ENCODE measurements at regions not wholly inside any gene's neighbourhood (a gene's known extent, or its start where the extent isn't known, plus 50 kb on each side); places are given as distances from the start of the nearest gene placed in this dataset.
A peak's percentile ranks its signal among the peaks of the same experiment; 100 is the strongest.
"Not testable (repeated sequence)": the region's sequence is repeated elsewhere in the genome, so short reads cannot be mapped to it uniquely, and the experiment has no call there.

DNA sequence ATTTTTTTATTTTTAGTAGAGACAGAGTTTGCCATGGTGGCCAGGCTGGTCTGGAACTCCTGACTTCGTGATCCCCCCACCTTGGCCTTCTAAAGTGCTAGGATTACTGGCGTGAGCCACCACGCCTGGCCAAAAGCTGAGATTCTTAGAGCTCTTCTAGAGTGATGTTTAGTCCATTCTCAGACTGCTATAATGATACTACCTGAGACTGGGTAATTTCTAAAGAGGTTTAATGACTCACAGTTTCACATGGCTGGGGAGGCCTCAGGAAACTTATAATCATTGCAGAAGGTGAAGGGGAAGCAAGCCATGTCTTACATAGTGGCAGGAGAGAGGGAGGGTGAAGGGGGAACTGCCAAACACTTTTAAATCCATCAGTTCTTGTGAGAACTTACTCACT lies 1804.9 kb upstream of the LRRTM1 start:
- H3K4me1 ChIP-seq (ENCODE audit: insufficient read depth, low read length), result no peaks in the 10 kb centered on the region
- H3K9ac ChIP-seq (ENCODE audit: low read depth, low read length), result no peak overlapping the region
- no peaks in the 10 kb centered on the region for H3K36me3 ChIP-seq (ENCODE audit: insufficient read depth, low read length)
- no peaks in the 10 kb centered on the region; the same call in 1 of the 2 replicates for H3K9me3 ChIP-seq (ENCODE audit: control insufficient read depth, insufficient read depth, low read length)

DNA sequence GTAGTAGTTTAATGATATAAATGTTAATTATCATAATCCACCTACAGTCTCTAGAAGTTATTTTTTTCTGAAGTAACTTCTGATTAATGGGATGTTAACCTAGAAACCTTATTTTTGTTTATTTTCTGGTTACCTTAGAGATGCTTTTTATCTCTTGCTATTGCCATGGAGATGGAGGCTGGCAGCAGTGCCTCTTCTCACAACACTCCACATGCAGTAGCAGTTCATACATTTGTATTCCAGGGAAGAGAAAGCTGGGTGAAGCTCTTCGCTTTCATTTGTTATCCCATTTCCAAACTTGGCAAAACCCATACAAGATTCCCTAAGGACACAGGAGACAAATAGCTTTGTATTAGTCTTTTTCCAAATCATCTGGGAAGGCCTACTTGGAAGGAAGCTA lies 1794.1 kb upstream of the LRRTM1 start:
- no peak overlapping the region for H3K9ac ChIP-seq (ENCODE audit: low read depth, low read length)
- H3K9me3 ChIP-seq (ENCODE audit: control insufficient read depth, insufficient read depth, low read length), result no peaks in the 10 kb centered on the region
- H3K4me1 ChIP-seq (ENCODE audit: insufficient read depth, low read length), result no peaks in the 10 kb centered on the region
- no peaks in the 10 kb centered on the region for H3K36me3 ChIP-seq (ENCODE audit: insufficient read depth, low read length)

DNA sequence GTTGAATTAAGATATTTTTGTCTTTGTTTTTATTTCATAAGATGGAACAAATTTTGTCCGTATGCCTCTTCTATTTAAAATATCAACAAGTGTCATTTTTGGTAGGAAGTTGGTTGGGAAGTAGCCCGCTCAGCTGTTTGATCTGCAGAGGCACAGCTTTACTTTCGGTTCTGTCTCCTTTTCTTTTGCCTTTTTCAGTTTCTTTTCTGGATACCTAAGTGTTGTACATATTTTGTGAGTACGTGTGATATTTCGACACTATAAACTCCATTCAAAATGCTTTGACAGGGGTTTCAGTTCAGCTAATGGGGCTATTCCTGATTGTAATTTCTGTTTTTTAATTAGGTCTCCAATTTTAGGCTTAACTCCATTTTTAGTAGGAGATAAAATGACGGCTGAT lies 1785.0 kb upstream of the LRRTM1 start:
- H3K36me3 ChIP-seq (ENCODE audit: insufficient read depth, low read length), result no peaks in the 10 kb centered on the region
- no peaks in the 10 kb centered on the region for H3K4me1 ChIP-seq (ENCODE audit: insufficient read depth, low read length)
- H3K9ac ChIP-seq (ENCODE audit: low read depth, low read length), result no peak overlapping the region
- H3K9me3 ChIP-seq (ENCODE audit: control insufficient read depth, insufficient read depth, low read length), result 0 out of 2 replicates have a peak, but pooled peaks cover 4% of the 10 kb centered on the region

DNA sequence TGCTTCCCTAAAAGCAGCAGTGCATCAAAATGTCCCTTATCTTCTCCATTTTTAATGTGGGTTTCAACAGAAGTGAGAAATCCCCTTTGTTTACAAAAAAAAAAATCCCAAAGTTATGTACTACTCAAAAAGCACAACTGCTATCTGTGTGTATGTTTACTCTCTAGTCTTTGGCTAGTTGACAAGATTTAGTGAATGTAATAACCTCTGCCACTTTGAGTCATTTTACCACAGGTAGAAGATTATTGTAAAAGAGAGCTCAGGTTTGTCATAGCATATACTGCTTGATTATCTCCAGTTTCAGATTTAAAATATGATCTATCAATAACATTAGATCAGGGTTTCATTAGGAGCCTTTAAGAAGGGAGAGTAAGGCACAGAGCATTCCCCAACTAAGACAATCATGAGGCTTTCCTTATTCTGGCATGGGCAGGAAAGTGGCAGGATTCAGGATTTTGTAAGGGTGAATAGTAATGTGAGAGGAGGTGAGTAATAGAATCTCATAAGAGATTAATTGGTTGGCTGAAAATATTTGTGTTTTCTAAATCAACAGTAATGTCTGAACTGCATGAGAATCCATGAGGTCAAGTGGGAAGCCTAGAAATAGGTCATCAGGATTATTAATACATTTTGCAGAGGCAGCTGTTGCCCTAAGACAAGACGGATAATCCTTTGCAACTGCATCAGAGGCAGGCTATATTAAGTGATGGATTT lies 1780.3 kb upstream of the LRRTM1 start:
- Histone ChIP-seq H3K9me3 (ENCODE audit: control insufficient read depth, insufficient read depth, low read length) (0 out of 2 replicates have a peak, but pooled peaks cover 4% of the 10 kb centered on the region), H3K36me3 (ENCODE audit: insufficient read depth, low read length) (no peaks in the 10 kb centered on the region), H3K4me1 (ENCODE audit: insufficient read depth, low read length) (no peaks in the 10 kb centered on the region), H3K9ac (ENCODE audit: low read depth, low read length) (no peak overlapping the region)

- no peaks in the 10 kb centered on the region for H3K4me1 ChIP-seq (ENCODE audit: insufficient read depth, low read length)
- H3K9me3 ChIP-seq (ENCODE audit: control insufficient read depth, insufficient read depth, low read length), result 0 out of 2 replicates have a peak, but pooled peaks cover 2% of the 10 kb centered on the region
- H3K9ac ChIP-seq (ENCODE audit: low read depth, low read length), result no peak overlapping the region
- H3K36me3 ChIP-seq (ENCODE audit: insufficient read depth, low read length), result no peaks in the 10 kb centered on the region
Observed at GRCh38 chr2:82075875-82076274, 1771.3 kb upstream of the LRRTM1 start.

- Histone ChIP-seq H3K9me3 (ENCODE audit: control insufficient read depth, insufficient read depth, low read length) (no peaks in the 10 kb centered on the region), H3K4me1 (ENCODE audit: insufficient read depth, low read length) (peaks cover 6% of the 10 kb centered on the region), H3K9ac (ENCODE audit: low read depth, low read length) (no peak overlapping the region), H3K36me3 (ENCODE audit: insufficient read depth, low read length) (no peaks in the 10 kb centered on the region)
Observed at GRCh38 chr2:82062463-82062862, 1757.9 kb upstream of the LRRTM1 start.

- Histone ChIP-seq H3K9me3 (ENCODE audit: control insufficient read depth, insufficient read depth, low read length) (no peaks in the 10 kb centered on the region), H3K9ac (ENCODE audit: low read depth, low read length) (no peak overlapping the region), H3K36me3 (ENCODE audit: insufficient read depth, low read length) (no peaks in the 10 kb centered on the region), H3K4me1 (ENCODE audit: insufficient read depth, low read length) (no peaks in the 10 kb centered on the region)
Observed at GRCh38 chr2:82055846-82056245, 1751.3 kb upstream of the LRRTM1 start.

DNA sequence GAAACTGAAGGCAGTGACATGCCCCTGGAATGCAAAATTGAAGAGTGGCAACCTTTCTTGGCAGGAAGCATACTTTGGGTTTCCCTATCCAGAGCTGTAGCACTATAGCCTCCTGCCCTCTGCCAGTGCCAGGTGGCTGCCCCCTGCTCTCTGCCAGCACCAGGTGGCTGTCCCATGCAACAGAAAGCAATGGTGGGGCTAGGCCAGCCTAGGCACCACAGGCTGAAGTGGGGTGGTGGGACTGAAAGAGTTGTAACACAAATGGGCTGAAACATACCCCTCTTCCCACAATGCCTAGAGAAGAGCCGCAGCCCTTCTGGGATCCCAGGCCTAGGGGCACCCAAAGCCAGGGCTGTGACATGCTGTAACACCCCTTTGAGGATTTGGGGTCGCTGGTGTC lies 1739.3 kb upstream of the LRRTM1 start:
- Histone ChIP-seq H3K36me3 (ENCODE audit: insufficient read depth, low read length) (no peaks in the 10 kb centered on the region), H3K9ac (ENCODE audit: low read depth, low read length) (no peak overlapping the region), H3K9me3 (ENCODE audit: control insufficient read depth, insufficient read depth, low read length) (no peaks in the 10 kb centered on the region), H3K4me1 (ENCODE audit: insufficient read depth, low read length) (no peaks in the 10 kb centered on the region)

DNA sequence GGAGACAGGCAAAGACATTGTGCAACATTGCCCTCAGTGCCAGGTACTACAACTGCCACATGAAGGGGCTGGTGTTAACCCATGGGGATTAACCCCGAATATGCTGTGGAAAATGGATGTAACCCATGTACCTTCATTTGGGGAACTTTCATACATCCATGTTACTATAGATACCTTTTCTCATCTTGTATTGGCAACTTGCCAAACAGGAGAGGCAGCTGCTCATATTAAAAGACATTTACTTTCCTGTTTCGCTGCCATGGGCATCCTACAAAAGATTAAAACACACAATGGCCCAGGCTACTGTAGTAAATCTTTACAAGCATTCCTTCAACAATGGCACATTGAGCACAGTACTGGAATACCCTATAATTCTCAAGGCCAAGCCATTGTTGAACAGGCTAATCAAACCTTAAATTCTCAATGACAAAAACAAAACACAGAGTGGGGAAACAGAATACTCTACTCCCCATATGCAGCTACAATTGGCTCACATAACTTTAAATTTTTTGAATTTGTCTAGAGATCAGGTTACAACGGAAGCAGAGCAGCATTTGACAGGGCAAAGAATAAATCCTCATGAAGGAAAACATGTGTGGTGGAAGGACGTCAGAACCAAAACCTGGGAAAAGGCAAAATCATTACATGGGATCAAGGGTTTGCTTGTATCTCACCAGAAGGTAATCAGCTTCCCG lies 1723.5 kb upstream of the LRRTM1 start:
- Histone ChIP-seq H3K36me3 (ENCODE audit: insufficient read depth, low read length) (no peaks in the 10 kb centered on the region), H3K4me1 (ENCODE audit: insufficient read depth, low read length) (no peaks in the 10 kb centered on the region), H3K9ac (ENCODE audit: low read depth, low read length) (no peak overlapping the region), H3K9me3 (ENCODE audit: control insufficient read depth, insufficient read depth, low read length) (peaks cover 4% of the 10 kb centered on the region; the same call in 1 of the 2 replicates)

- no peaks in the 10 kb centered on the region for H3K36me3 ChIP-seq (ENCODE audit: insufficient read depth, low read length)
- H3K9ac ChIP-seq (ENCODE audit: low read depth, low read length), result no peak overlapping the region
- H3K4me1 ChIP-seq (ENCODE audit: insufficient read depth, low read length), result no peaks in the 10 kb centered on the region
- H3K9me3 ChIP-seq (ENCODE audit: control insufficient read depth, insufficient read depth, low read length), result peaks cover 2% of the 10 kb centered on the region
Observed at GRCh38 chr2:82023710-82024109, 1719.2 kb upstream of the LRRTM1 start.

DNA sequence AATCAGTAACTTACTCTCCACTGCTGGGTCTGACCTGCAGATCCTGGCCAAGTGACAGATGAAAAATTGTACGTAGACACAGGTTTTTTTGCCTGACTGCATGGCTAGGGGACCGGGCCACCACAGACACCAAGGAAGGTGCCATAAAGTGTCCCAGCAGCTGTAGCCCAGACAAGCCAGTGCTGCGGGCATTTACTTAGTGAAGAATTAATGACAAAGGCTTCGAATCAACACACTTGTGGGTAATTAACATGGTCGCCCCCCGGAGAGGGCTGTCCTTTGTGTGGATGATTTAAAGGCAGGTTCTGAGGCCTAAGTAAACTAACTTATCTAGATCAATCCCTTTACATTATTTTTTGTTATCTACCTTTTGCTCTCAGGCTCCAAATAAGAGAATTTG lies 1709.1 kb upstream of the LRRTM1 start:
- peaks cover 3% of the 10 kb centered on the region; the same call in 1 of the 2 replicates for H3K36me3 ChIP-seq (ENCODE audit: insufficient read depth, low read length)
- peak overlapping the region; percentile 20; the same call in 1 of the 2 replicates for H3K9ac ChIP-seq (ENCODE audit: low read depth, low read length)
- H3K9me3 ChIP-seq (ENCODE audit: control insufficient read depth, insufficient read depth, low read length), result no peaks in the 10 kb centered on the region
- peaks cover 7% of the 10 kb centered on the region; the same call in 1 of the 2 replicates for H3K4me1 ChIP-seq (ENCODE audit: insufficient read depth, low read length)

DNA sequence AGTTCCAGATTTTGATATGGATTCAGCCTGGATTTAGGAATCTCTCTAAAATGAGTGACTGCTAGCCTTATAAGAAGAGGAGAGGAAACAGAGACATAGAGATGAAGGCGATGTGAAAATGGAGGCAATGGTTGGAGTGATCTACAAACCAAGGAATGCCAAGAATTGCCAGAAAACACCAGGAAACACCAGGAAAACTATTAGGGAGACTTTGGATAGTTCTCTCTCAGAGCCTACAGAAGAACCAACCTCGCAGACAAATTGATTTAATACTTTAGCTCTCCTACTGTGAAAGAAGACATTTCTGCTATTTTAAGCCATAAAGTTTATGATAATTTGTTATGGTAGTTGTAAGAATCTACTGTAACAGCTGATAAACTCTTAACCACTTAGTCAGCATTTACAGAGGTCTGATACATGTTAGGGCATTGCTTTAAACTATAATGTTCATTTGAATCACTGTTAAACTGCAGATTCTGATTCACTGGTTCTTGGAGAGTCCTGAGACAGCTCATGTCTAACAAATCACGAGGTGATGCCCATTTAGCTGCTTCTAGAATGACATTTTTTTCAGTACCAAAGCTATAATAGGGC lies 1702.6 kb upstream of the LRRTM1 start:
- Histone ChIP-seq H3K36me3 (ENCODE audit: insufficient read depth, low read length) (peaks cover 3% of the 10 kb centered on the region; the same call in 1 of the 2 replicates), H3K4me1 (ENCODE audit: insufficient read depth, low read length) (peaks cover 39% of the 10 kb centered on the region), H3K9me3 (ENCODE audit: control insufficient read depth, insufficient read depth, low read length) (no peaks in the 10 kb centered on the region), H3K9ac (ENCODE audit: low read depth, low read length) (peak overlapping the region; percentile 7; the same call in 1 of the 2 replicates)

- H3K9ac ChIP-seq (ENCODE audit: low read depth, low read length), result peak overlapping the region; percentile 46
- H3K9me3 ChIP-seq (ENCODE audit: control insufficient read depth, insufficient read depth, low read length); H3K36me3 ChIP-seq (ENCODE audit: insufficient read depth, low read length): not testable (repeated sequence)
- peaks cover 39% of the 10 kb centered on the region for H3K4me1 ChIP-seq (ENCODE audit: insufficient read depth, low read length)
Observed at GRCh38 chr2:82005889-82006288, 1701.3 kb upstream of the LRRTM1 start.

DNA sequence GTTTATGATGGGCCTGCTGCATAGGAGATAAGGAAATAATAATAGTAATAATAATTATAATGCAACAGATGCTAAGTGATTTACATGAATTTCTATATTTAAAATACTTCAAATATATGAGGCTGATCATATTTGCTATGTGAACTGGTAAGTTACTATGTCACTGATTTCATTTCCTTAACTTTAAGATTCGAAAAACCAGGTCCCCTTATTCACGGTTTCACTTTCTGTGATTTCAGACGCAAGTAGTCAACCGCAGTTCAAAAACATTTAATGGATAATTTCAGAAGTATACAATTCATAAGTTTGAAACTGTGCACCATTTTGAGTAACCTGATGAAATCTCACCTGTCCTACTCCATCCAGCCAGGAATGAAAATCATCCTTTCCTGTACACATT lies 1697.1 kb upstream of the LRRTM1 start:
- no peaks in the 10 kb centered on the region for H3K36me3 ChIP-seq (ENCODE audit: insufficient read depth, low read length)
- no peaks in the 10 kb centered on the region for H3K9me3 ChIP-seq (ENCODE audit: control insufficient read depth, insufficient read depth, low read length)
- H3K9ac ChIP-seq (ENCODE audit: low read depth, low read length), result no peak overlapping the region
- H3K4me1 ChIP-seq (ENCODE audit: insufficient read depth, low read length), result peaks cover 41% of the 10 kb centered on the region

GRCh38 chr2:82000606-82001005 lies 1696.1 kb upstream of the LRRTM1 start:
- Histone ChIP-seq H3K4me1 (ENCODE audit: insufficient read depth, low read length) (peaks cover 38% of the 10 kb centered on the region), H3K9ac (ENCODE audit: low read depth, low read length) (no peak overlapping the region), H3K9me3 (ENCODE audit: control insufficient read depth, insufficient read depth, low read length) (no peaks in the 10 kb centered on the region), H3K36me3 (ENCODE audit: insufficient read depth, low read length) (no peaks in the 10 kb centered on the region)
